ENCODE measurements at regions not wholly inside any gene's neighbourhood (a gene's known extent, or its start where the extent isn't known, plus 50 kb on each side); places are given as distances from the start of the nearest gene placed in this dataset.
"Not testable (repeated sequence)": the region's sequence is repeated elsewhere in the genome, so short reads cannot be mapped to it uniquely, and the experiment has no call there.

DNA sequence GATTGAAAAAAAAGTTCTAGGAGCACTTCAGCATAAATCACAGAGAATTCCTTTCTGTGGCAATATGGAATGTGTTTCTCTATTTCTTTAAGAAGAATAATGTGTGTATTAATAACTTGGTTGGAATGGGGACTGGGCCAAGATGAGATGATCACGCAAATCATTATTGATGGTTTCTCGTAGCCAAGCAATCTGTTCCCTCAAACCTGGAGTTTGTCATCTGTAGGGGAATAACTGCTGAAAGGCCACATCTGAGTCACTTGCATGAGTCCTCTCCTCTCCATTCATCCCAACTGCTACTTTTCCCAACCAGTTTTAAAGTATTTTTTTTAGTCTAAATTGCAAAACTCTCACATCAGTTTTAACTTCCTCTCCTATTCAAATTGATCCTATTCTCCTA is 480.4 kb downstream of the PLPP3 start:
- Mint-ChIP-seq H3K36me3 (ENCODE audit: insufficient read depth) (no peaks in the 10 kb centered on the region), H3K4me1 (ENCODE audit: low read depth) (no peaks in the 10 kb centered on the region), H3K9me3 (peaks cover 8% of the 10 kb centered on the region), H3K27me3 (ENCODE audit: low read depth) (no peaks in the 10 kb centered on the region), H3K4me3 (no peak overlapping the region)
- ATAC-seq (no peak), DNase-seq (no peak)

- ATAC-seq (no peak), DNase-seq (no peak)
- Mint-ChIP-seq H3K36me3 (ENCODE audit: insufficient read depth) (no peaks in the 10 kb centered on the region), H3K4me3 (no peak overlapping the region), H3K4me1 (ENCODE audit: low read depth) (no peaks in the 10 kb centered on the region), H3K9me3 (peaks cover 2% of the 10 kb centered on the region), H3K27me3 (ENCODE audit: low read depth) (no peaks in the 10 kb centered on the region)
Measured at GRCh38 chr1:56097713-56098112, 481.6 kb downstream of the PLPP3 start.

GRCh38 chr1:56095696-56096665 is 483.4 kb downstream of the PLPP3 start:
- Mint-ChIP-seq H3K9me3 (no peaks in the 10 kb centered on the region), H3K36me3 (ENCODE audit: insufficient read depth) (no peaks in the 10 kb centered on the region), H3K27me3 (ENCODE audit: low read depth) (no peaks in the 10 kb centered on the region), H3K4me1 (ENCODE audit: low read depth) (no peaks in the 10 kb centered on the region), H3K4me3 (no peak overlapping the region)
- no peak for ATAC-seq
- DNase-seq, result no peak

- no peak for DNase-seq
- Mint-ChIP-seq H3K4me3 (no peak overlapping the region), H3K27me3 (ENCODE audit: low read depth) (no peaks in the 10 kb centered on the region), H3K36me3 (ENCODE audit: insufficient read depth) (no peaks in the 10 kb centered on the region), H3K4me1 (ENCODE audit: low read depth) (no peaks in the 10 kb centered on the region), H3K9me3 (no peaks in the 10 kb centered on the region)
- no peak for ATAC-seq
Measured at GRCh38 chr1:56094168-56094567, 485.2 kb downstream of the PLPP3 start.

DNA sequence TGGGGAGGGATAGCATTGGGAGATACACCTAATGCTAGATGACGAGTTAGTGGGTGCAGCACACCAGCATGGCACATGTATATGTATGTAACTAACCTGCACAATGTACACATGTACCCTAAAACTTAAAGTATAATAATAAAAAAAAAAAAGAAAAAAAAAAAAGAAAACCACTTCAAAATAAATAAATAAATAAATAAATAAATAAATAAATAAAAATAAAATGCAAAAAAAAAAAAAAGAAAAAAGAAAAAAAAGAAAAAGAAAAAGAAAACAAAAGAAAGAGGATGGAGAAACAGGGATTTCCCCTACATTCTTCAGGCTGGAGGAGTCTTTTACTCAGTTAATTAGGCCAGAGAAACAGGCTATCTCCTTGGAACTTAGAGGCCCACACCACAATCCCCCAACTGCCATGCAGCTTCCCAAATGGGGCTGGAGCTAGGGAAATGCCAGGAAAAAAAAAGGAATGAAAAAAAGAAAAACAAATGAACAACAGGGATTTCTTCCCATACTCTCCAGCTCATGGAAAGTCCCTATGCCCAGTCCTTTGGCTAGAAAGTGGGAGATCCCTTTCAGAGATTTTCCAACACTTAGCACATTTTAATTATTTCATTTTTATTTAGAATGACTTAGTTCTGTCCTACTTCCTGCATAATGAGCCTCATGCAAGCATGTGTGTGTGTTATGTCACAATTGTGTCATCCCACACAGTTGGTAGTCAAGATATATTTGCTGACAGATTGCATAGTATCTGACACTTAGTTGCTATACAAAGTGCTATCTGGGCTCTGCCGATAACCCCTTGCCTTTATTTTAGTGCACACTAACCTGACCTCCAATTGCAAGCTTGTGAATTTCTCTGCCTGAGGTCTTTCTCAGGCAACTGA is 486.4 kb downstream of the PLPP3 start:
- ATAC-seq (no peak), DNase-seq (no peak)
- no peaks in the 10 kb centered on the region for H3K4me1 Mint-ChIP-seq (ENCODE audit: low read depth)
- H3K4me3 Mint-ChIP-seq, result no peak overlapping the region
- H3K9me3 Mint-ChIP-seq, result no peaks in the 10 kb centered on the region
- H3K36me3 Mint-ChIP-seq (ENCODE audit: insufficient read depth), result no peaks in the 10 kb centered on the region
- no peaks in the 10 kb centered on the region for H3K27me3 Mint-ChIP-seq (ENCODE audit: low read depth)

DNA sequence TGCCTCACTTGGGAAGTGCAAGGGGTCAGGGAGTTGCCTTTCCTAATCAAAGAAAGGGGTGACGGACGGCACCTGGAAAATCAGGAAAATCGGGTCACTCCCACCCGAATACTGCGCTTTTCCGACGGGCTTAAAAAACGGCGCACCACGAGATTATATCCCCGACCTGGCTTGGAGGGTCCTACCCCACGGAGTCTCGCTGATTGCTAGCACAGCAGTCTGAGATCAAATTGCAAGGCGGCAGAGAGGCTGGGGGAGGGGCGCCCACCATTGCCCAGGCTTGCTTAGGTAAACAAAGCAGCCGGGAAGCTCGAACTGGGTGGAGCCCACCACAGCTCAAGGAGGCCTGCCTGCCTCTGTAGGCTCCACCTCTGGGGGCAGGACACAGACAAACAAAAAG is 489.5 kb downstream of the PLPP3 start:
- H3K27me3 Mint-ChIP-seq (ENCODE audit: low read depth); ATAC-seq; H3K9me3 Mint-ChIP-seq; H3K4me3 Mint-ChIP-seq; H3K36me3 Mint-ChIP-seq (ENCODE audit: insufficient read depth); DNase-seq; H3K4me1 Mint-ChIP-seq (ENCODE audit: low read depth): not testable (repeated sequence)

DNA sequence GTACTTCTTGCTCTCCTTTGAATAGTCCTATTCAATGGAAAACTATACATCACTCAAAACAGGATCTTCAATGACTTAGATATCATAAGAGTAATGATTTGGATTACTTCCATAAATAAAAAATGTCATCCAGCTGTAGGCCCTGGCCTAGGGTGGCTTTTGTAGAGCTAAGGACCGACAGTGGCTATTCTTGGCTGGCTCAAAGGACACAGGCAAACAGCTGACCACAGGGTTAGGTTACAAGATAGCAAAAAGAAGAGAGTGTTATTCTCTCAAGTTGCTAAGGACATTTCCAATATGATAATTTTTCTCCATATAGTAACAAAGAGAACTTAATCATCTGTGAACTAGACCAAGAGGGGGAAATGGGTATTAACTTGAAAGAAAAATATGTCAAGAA is 495.1 kb downstream of the PLPP3 start:
- ATAC-seq, result no peak
- H3K36me3 Mint-ChIP-seq (ENCODE audit: insufficient read depth), result no peaks in the 10 kb centered on the region
- H3K4me3 Mint-ChIP-seq, result no peak overlapping the region

GRCh38 chr1:56081736-56082135 is 497.6 kb downstream of the PLPP3 start:
- H3K4me1 Mint-ChIP-seq (ENCODE audit: low read depth), result no peaks in the 10 kb centered on the region
- no peak for DNase-seq
- H3K4me3 Mint-ChIP-seq, result no peak overlapping the region
- peaks cover 4% of the 10 kb centered on the region for H3K9me3 Mint-ChIP-seq
- no peaks in the 10 kb centered on the region for H3K27me3 Mint-ChIP-seq (ENCODE audit: low read depth)
- no peak for ATAC-seq
- H3K36me3 Mint-ChIP-seq (ENCODE audit: insufficient read depth), result no peaks in the 10 kb centered on the region

More for the DNA sequence above, 495.1 kb downstream of the PLPP3 start:
- Mint-ChIP-seq H3K9me3 (peaks cover 4% of the 10 kb centered on the region), H3K4me1 (ENCODE audit: low read depth) (no peaks in the 10 kb centered on the region), H3K27me3 (ENCODE audit: low read depth) (no peaks in the 10 kb centered on the region)
- DNase-seq, result no peak

- ATAC-seq, result no peak
- Mint-ChIP-seq H3K27me3 (ENCODE audit: low read depth) (no peaks in the 10 kb centered on the region), H3K9me3 (peaks cover 4% of the 10 kb centered on the region), H3K36me3 (ENCODE audit: insufficient read depth) (no peaks in the 10 kb centered on the region), H3K4me3 (no peak overlapping the region), H3K4me1 (ENCODE audit: low read depth) (no peaks in the 10 kb centered on the region)
- DNase-seq, result no peak
Measured at GRCh38 chr1:56081173-56081572, 498.2 kb downstream of the PLPP3 start.

DNA sequence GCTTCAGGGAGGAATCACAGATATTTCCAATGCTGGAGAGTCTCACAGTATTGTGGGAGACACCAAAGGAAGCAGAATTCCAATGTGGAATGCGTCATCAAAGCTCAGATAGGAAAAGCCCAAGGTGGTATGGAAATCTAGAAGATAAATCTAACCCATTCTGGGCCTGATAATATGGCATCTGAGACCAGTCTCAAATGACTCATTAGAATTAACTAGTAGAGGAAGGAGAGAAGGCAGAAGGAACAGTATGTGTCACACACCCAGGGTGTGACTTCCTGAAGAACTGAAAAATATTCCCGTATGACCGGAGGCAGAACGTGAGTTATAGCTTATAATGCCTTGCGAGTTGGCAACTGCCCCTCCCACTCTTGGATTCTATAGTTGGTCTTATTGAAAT is 499.2 kb downstream of the PLPP3 start:
- H3K9me3 Mint-ChIP-seq, result peaks cover 7% of the 10 kb centered on the region
- H3K36me3 Mint-ChIP-seq (ENCODE audit: insufficient read depth), result no peaks in the 10 kb centered on the region
- no peaks in the 10 kb centered on the region for H3K4me1 Mint-ChIP-seq (ENCODE audit: low read depth)
- H3K4me3 Mint-ChIP-seq, result no peak overlapping the region
- no peaks in the 10 kb centered on the region for H3K27me3 Mint-ChIP-seq (ENCODE audit: low read depth)
- DNase-seq (no peak), ATAC-seq (no peak)

- no peaks in the 10 kb centered on the region for H3K4me1 Mint-ChIP-seq (ENCODE audit: low read depth)
- no peak for ATAC-seq
Measured at GRCh38 chr1:56079391-56079790, 500.0 kb downstream of the PLPP3 start.

DNA sequence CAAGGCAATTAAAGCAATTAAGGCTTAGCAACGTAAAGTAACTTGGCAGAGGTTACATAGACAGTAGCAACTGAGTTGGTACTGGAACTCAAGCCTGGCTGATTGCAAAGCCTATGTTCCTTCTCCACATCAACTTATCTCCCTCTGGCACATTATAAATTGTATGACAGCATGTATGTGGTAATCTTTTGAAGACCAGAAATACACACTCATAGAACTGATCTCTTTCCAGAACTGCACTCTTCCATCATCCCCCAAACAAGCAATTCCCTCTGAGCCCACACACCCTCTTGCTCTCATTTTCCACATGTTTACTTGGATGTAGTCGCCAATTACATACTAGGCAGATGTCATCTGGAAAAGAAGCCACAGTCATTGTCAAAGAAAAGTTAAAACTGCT is 502.2 kb downstream of the PLPP3 start:
- no peaks in the 10 kb centered on the region for H3K4me1 Mint-ChIP-seq (ENCODE audit: low read depth)
- no peak overlapping the region for H3K4me3 Mint-ChIP-seq
- H3K9me3 Mint-ChIP-seq, result peaks cover 7% of the 10 kb centered on the region
- ATAC-seq (no peak), DNase-seq (no peak)
- H3K36me3 Mint-ChIP-seq (ENCODE audit: insufficient read depth), result no peaks in the 10 kb centered on the region
- no peaks in the 10 kb centered on the region for H3K27me3 Mint-ChIP-seq (ENCODE audit: low read depth)

More at GRCh38 chr1:56079391-56079790, 500.0 kb downstream of the PLPP3 start:
- H3K9me3 Mint-ChIP-seq, result peaks cover 7% of the 10 kb centered on the region
- DNase-seq, result no peak
- H3K4me3 Mint-ChIP-seq, result no peak overlapping the region
- no peaks in the 10 kb centered on the region for H3K27me3 Mint-ChIP-seq (ENCODE audit: low read depth)
- H3K36me3 Mint-ChIP-seq (ENCODE audit: insufficient read depth), result no peaks in the 10 kb centered on the region

DNA sequence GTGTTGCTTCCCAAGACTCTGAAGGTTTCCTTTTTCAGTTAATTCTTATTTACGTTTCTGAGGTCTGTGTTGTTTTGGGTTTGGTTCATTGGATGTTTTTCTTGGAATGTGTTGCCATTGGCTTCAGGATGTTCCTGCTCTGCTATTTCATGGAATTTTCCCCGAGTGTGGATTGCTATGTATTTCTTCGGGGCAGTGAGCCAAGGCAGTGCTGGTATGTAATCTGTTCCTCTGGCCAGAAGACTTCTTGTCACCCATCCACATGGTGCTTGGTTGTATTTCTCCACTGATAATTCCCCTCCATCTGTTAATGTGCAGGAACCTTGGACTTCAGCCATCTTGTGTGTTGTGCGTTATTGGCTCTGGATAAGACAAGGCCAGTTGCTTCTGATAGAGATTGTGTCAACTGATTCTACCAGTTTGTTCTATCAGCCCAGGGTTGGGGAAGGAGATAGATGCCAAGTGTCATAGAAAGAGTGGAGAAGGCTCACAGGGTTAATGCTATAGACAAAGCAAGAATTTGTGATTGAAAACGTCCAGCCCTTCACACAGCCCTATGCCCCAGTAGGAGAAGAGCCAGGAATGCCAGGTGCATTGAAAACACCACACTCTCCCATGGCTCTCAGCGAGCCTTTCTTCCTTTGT is 505.2 kb downstream of the PLPP3 start:
- DNase-seq (no peak), ATAC-seq (no peak)
- no peaks in the 10 kb centered on the region for H3K36me3 Mint-ChIP-seq (ENCODE audit: insufficient read depth)
- no peaks in the 10 kb centered on the region for H3K4me1 Mint-ChIP-seq (ENCODE audit: low read depth)
- peaks cover 3% of the 10 kb centered on the region for H3K9me3 Mint-ChIP-seq
- no peak overlapping the region for H3K4me3 Mint-ChIP-seq
- no peaks in the 10 kb centered on the region for H3K27me3 Mint-ChIP-seq (ENCODE audit: low read depth)

DNA sequence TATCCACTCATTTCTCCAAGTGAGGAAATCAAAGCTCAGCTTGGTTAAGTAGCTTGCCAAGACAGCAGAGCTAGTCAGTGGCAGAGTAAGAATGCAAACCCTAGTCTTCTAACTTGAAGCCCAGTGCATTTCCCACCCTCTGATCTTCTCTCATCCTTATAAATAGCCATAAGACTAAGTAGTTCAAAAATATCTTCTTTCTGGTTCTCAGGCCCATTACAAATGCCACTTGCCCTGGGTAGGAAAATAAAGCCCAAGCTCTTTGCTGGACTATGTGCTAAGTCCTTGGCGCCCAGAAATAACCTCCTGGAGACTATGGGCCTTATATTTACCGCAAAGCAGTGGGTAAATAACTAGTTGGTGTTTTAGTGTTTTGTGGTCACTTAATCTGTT is 505.8 kb downstream of the PLPP3 start:
- H3K4me3 Mint-ChIP-seq, result no peak overlapping the region
- no peaks in the 10 kb centered on the region for H3K4me1 Mint-ChIP-seq (ENCODE audit: low read depth)
- H3K9me3 Mint-ChIP-seq, result peaks cover 3% of the 10 kb centered on the region
- no peaks in the 10 kb centered on the region for H3K36me3 Mint-ChIP-seq (ENCODE audit: insufficient read depth)
- DNase-seq, result no peak
- no peaks in the 10 kb centered on the region for H3K27me3 Mint-ChIP-seq (ENCODE audit: low read depth)
- no peak for ATAC-seq
